Activated T-cell treated with anti-CD3 and anti-CD28 coated beads for 48 hours (primary cell): ENCODE measurements at regions not wholly inside any gene's neighbourhood (a gene's known extent, or its start where the extent isn't known, plus 50 kb on each side); places are given as distances from the start of the nearest gene placed in this dataset.
"Not testable (repeated sequence)": the region's sequence is repeated elsewhere in the genome, so short reads cannot be mapped to it uniquely, and the experiment has no call there.

Source experiments
- DNase-seq: peaks from one replicate; pipeline ENCODE4 v3.0.0-alpha.2; 2020; ENCODE audit warnings: low read depth

DNA sequence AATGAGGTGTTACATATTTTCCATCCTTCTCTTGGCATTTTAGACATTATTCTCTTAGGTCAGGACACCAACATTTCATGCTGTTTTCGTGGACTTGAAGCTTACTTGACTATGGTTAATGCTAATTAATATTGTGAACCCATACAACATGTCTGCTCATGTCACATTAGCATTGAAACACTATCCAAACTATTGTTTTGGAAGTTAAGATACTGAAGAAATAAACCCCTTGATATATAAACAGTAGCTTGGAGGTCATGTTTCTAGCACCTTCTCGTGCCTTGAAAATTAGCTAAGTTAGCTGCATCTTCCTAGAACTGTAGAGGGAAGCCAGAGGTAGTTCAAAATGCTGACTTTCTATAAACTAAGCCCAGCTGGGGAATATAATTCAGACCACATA is 288.8 kb downstream of the LTN1 start:
- DNase-seq: no peak

DNA sequence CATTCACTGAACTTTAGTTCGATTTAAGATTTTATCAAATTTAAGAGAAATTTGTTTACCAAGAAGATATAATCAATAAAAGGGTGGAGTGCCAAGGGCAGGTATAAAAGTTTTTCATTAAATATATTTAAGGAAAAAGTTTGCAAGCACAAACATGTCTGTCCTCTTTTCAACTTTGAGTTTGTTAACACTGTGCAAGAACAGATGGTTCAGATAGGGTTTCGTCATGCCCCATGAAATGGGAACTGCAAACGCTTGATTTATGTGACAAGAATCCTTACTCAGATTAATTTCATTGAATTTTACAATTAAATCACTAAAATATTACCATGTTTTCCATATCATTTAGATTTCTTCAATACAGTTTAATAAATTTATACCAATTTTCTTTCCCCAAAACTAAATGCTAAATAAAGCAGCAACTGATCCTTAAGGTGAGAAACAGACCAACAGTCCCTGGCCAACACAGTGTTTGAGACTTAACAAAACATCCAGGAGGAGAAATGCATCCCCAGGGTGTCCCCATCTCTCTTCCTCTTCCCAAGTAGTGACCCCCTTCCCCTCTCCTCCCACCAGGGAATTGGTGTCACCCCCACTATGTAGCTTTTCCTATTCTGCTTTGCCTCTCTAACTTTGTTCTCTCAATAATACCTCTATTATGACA is 292.9 kb downstream of the LTN1 start:
- no peak for DNase-seq

DNA sequence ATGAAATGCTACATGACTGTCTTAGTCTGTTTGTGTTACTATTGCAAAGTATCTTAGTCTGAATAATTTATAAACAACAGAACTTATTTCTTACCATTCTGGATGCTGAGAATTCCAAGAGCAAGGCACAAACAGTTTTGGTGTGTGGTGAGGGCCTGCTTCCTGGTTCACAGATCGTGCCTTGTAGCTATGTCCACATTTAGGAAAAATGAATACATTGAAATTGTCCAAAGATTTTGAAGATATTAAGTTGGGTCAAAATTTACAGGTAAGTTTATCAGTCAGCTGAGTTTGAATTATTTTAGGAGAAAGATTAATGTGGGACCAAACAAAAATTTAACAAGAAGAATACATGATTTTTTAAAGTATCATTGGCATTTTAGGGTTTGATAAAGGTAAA is 293.5 kb downstream of the LTN1 start:
- DNase-seq: no peak

DNA sequence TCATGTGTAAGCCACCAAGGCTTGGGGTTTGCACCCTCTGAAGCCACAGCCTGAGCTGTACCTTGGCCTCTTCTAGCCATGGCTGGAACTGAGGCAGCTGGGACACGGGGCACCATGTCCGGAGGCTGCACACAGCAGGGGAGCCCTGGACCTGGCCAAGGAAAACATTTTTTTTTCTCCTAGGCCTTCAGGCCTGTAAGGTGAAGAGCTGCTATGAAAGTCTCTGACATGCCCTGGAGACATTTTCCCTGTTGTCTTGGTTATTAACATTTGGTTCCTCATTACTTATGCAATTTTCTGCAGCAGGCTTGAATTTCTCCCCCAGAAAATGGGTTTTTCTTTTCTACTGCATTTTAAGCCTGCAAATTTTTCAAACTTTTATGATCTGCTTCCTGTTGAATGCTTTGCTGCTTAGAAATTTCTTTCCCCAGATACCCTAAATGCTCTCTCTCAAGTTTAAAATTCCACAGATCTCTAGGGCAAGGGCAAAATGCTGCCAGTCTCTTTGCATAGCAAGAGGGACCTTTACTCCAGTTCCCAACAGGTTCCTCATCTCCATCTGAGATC is 295.8 kb downstream of the LTN1 start:
- DNase-seq: no peak

DNA sequence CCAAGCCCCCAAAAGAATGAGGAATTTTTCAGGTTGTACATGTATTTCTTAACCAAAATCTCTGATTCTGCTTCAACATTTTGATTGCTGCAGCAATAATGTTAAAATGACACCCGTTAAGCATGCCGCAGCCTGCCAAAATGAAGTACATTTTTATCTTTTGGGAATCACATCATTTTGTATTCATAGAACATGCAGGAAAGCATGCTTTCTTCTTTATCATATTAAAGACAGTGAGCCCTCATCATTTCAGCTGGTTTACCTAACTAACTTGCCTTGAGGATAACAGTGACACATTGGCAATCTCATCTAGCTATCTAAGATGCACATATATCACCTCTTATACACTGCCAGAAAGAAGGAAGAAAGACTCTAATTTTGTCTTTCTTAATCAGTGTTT is 299.2 kb downstream of the LTN1 start:
- DNase-seq: no peak

DNA sequence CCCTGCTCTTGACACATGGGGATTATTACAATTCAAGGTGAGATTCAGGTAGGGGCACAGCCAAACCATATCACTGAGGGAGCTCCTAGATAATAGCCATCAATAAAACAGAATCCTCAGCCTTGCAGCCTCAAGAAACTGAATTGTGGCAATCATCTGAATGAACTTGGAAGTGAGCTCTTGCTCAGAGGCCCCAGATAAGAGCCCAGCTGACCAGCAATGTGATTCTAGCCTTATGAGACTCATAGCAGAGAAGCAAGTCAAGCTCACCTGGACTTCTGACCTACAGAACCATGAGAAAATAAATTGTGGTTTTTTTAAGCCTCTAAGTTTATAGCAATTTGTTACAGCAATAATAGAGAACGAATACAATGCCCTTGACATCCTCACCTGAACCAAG is 302.5 kb downstream of the LTN1 start:
- DNase-seq: no peak

DNA sequence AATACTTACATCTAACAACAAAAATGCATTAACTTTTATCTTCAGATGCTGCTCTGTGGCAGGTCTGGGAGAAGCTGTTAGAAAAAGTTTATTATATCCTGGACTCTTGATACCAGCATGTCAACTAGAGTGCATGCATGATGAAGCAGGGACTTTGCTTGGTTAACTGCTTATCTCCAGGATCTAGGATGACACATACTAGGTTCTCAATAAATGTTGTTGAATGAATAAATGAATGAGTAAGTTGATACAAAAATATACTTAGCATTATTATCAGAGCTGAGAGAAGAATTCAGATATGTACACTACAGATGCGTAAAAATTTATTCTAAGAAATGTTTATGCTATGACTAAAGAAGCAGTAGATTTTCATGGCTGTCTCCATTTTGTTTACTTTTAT is 304.3 kb downstream of the LTN1 start:
- DNase-seq: no peak

DNA sequence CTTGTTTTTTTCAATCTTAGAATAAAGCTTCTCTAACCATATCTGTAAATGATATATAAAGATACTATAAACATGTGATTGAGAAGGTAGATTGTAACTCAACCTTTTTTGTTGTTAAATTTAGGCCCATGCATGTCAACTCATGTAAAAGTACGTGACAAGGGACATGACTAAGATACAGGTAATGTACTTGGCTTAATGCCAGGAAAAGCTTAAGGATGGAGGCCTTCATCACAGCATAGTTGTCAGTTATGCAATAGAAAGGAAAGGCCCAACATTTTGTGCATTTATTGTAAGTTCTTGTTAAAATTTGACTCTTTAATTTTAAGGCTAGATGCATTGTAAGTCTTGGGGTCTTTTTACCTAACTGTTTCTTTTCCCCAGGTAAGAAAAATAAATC is 305.1 kb downstream of the LTN1 start:
- no peak for DNase-seq

DNA sequence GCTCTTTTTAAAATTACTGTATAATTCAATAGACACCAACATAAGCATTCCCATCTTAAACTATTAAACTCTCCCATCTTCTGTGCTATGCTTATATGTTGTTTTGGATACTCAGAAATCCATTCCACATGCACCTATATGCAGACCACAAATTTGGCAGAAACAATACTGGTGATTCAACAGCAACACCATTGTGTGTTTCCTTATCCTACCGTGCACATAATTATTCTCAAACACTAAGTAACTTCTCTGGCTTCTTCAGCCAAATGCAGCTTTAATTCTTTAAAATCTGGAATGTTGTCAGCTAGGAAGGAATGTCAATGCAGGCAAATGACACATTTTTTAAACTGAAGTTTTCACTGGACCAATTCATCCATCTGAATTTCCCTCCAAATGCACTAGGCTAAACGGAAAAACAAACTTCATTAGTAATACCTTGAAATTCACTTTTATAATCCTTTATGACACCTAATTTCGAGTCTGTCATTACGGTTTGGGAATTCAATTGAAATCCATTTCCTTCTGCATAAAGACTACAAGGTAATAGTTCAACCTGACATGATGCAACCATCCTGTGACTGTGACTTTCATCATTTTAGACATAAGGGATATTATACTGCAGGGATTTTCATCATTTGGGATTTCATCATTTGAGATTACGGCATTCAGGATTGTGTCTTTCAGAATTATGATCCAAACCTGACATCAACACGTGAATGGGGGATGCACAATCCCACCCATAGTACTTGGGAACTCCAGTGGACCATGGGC is 308.5 kb downstream of the LTN1 start:
- no peak for DNase-seq

DNA sequence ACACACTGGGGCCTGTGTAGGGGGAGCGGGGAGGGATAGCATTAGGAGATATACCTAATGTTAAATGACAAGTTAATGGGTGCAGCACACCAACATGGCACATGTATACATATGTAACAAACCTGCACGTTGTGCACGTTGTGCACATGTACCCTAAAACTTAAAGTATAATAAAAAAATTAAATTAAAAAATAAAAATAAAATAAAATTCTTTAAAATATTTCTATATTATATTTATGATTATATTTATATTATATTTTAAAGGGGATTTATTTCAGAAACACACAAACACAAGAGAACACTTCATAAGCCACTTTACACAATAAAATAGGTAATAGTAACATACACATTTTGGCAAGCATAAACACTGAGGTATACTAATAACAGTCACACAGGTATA is 309.8 kb downstream of the LTN1 start:
- not testable (repeated sequence) for DNase-seq

DNA sequence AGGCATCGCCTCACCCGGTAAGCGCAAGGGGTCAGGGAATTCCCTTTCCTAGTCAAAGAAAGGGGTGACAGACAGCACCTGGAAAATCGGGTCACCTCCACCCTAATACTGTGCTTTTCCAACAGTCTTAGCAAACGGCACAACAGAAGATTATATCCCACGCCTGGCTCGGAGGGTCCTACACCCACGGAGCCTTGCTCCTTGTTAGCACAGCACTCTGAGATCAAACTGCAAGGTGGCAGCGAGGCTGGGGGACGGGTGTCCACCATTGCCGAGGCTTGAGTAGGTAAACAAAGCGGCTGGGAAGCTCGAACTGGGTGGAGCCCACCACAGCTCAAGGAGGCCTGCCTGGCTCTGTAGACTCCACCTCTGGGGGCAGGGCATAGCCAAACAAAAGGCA is 315.6 kb downstream of the LTN1 start:
- not testable (repeated sequence) for DNase-seq

DNA sequence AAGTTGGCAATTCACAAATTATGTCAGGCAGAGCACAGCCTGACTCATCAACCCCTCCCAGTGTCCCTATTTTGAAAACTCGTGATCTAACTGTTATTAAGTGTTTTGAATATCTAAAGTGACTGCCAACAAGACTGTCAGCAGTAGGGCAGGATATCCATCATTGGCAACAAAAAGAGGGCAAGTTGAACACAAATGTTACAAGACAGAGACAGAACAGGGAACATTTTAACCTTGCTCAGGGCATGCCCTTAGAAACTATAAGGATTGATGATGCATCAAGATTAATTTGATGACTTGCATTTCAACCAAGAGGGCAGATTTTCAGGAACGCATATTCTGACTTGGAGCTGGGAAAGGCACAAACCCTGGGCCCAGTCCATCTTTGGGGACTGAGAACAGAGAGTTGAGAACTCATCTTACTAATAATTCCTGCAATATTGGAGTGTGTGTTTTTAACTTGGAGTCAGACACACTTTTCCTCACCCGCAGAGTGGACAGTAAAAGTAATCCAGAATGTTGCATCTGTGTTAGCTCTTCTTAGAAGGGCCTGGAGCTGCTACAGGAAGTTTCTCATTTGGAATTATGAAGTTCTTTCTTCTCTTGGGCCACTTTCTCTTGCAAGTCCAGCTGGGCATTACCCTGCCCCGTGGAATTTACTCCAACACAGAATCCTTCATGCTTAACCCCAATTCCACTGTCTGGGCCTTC is 317.2 kb downstream of the LTN1 start:
- DNase-seq: no peak

DNA sequence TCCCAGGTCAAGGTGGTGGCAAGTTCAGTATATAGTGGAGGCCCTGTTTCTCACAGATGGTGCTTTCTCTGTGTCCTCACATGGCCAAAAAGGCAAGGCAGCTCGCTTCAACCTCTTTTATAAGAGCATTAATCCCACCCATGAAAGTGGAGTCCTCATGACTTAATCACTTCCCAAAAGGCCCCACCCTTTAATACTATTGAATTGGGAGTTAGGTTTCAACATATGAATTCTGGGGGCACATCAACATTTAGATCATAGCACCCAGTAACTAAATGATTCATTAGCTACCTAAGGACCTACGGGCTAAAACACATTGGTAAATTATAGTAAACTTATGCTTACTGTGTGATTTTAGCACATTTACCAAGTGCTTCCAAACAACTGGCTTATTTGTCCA is 317.9 kb downstream of the LTN1 start:
- DNase-seq: no peak

DNA sequence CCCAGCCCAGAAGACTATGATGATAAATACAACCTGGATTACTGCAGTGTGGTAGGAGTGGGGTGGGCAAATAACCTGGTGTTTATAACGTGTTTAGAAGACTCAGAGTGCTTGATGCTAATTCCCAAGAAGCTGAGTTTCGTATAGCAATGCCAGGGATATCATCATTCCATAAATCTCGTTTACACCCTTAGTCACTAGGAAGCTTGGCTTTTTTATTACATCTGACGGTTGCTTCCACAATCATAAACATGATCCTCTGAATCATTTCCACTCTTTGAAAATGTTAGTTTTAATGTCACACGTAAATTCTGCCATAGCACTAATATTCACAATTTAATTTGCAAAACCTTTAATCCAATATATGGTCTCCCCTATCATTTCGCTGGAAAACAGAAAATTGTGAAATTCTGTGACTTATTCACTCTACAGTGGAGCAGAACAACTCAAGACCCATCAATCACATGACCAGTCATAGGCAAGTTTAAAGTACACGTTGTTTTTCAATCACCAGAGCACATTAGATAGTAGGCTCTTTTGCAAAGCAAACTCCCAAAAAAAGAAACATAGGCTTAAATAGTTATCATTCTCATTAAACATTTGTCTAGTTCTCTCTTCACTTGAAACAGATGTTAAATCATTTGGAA is 321.0 kb downstream of the LTN1 start:
- DNase-seq: no peak

DNA sequence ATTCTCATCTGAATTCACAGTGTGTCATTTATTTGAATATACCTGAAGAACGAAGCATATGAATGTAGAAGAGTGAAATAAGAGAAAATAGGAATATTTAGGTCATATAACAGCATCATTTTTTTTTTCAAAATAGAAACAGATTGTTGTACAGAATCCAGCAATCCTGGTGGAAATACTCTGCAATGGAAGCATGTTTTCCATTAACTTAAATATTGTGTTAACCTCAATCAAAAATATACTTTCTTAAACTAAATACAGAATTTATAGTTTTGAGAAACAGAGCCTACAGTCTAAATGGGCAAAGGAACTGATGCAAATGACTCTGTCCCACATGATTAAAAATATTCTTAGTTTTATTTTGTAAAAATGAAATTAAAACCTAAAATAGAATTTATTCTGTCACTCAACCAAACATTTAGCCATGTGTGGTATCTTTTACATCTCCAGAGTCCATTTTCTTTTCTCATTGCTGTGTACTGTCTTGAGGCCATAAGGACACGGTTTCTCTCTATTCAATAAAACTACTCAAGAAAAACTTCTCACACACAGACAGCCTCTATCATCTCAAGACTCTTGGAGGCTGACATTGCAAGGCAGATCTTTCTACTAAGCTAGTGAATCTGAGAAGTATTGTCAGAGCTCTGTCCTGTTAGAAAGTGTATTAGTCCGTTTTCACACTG is 322.6 kb downstream of the LTN1 start:
- no peak for DNase-seq

DNA sequence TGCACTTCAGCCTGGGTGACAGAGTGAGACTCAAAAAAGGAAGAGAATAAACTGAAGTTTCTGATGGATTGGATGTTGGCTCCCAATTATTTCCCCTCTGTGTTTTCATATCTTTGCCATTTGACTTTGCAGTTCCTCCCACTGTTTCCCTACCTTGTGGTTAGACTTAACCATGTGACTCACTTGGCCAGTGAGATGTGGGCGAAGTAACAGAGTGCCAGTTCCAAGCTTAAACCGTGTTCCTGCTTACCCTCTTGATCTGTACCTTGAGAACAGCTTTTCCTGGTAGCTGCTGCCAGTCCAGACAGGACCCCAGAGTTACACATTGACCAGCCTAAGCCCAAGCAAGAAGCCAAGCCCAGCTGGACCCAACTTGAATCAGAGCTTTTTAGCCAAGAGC is 323.4 kb downstream of the LTN1 start:
- DNase-seq: no peak

DNA sequence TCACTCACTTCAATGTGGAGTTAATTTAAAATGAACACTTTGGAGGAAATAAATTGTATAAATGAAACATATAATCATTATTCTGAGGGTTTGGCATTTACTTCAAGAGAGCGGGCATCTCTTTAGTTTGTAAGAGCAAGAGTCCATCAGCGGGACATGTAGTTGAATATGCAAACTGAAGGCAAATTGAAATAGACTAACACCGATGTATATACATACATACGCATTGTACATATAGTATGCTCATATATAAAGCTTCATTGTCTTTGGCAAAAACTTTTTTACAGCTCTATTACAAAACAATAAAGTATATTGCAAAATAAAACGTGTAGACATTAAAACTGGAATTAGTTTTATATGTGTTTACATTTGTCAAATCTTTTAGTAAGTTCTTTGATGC is 328.9 kb downstream of the LTN1 start:
- no peak for DNase-seq

DNA sequence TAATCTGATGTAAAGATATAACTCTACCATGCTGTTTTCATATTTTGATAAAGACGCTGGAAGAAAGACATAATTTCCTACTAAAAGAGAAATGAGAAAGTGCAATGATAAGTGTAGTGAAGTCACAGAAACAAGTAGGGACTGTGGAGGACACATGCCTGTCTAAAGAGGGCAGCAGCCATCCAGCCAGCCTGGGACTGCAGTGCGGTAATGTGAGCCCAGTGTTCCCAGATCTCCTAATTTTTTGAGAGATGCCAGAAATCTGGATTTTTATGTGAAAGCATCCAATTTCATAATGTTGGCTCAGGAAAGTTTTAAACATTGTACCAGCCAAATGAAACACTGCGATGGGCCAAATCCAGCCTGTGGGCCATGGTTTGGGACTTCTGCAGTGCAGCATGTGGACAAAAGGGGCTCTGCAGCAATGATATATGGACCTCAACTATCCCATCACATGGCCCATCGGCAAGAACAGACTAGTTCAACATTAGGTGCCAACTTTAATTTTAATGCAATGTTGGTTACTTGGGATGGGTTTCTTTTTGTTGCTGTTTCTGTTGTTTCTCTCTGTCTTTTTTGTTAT is 329.5 kb downstream of the LTN1 start:
- no peak for DNase-seq

DNA sequence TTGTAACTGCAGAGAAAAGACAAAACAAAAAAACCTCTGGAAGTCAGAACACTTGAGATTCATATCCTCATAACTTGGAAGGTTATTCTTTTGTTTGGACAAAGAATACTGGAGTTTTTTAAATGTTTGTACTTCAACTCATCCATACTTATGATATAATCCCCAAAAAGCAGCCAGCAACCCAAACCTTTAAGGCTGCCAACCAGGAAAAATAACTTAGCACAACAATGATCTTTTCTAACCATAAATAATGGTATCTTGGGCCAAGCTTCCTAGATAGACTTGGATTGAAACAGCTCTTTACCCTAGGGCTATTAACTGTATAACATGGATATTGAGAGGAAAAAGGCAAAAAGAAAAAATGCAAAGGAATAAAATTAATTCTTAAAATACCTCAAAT is 335.1 kb downstream of the LTN1 start:
- no peak for DNase-seq

DNA sequence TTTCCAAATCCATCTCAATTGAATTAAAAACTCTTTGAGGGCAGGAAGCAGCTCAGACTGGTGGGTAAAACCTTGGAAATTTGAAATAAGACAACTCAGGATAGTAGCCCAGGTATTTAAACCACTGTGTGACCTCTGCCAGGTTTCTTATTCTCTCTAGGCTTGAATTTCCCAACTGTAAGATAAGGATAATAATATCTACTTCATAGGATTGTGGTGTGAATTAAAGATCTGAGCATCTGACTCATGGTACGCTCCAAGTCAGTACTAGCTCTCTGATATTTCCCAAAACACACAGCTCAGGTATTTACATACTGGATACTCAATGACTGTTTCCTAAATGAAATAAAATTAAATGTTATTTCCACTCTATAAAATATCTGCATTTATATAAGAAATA is 337.2 kb downstream of the LTN1 start:
- DNase-seq: no peak

DNA sequence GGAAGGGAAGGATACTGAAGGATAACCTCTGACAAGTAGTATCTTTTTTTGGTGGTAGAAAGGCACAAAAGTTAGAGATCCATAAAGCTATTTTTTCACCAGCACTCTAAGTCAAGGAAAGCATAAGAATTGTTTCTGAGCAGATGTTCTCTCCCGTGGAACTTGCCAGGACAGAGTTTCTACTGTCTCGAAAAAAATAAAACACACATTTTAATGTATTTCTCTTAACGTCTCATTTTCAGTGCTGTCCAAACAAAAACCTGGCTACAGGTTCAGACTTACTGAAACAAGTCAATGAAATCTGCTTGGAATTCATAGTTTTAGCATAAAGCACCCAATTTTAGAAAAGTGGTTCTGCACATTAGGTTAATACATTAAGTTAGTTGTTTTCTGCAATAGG is 338.3 kb downstream of the LTN1 start:
- no peak for DNase-seq

DNA sequence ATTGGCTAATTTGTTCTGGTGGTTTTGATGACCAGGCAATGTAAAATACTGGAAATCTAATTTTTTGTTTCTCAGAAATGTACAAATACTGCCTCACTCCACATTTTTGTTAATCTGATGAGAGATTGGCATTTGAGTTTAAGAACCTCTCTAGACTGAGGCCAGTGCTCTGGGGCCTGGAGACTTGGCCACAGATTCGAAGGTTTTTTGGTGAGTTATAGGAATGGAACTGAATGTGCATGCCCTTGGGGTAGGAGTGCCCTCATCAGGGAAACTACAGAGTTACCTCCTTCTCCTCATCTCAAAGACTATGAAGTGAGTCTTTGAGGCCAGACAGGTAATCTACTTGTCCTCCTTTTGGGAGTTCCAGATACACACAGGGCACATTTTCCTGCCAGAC is 347.9 kb downstream of the LTN1 start:
- no peak for DNase-seq
